D721Med (cell line): ENCODE measurements at regions not wholly inside any gene's neighbourhood (a gene's known extent, or its start where the extent isn't known, plus 50 kb on each side); places are given as distances from the start of the nearest gene placed in this dataset.

Experiments
- DNase-seq: peaks from one replicate; pipeline ENCODE4 v3.0.0; 2011; ENCODE audit warnings: low spot score; ENCODE audit not compliant: insufficient read length
- FAIRE-seq: peaks from 2 replicates; lab custom pipeline; 2011; peaks lifted over from hg19 to GRCh38; lab: Jason Lieb, UNC
- TF ChIP-seq, protein P1 (sequence below): IDR thresholded peaks from 2 replicates; pipeline ENCODE4 v1.5.1; 2012; ENCODE audit warnings: mild to moderate bottlenecking, control low read depth; ENCODE audit not compliant: insufficient read depth; ENCODE audit errors: missing control alignments

DNA sequence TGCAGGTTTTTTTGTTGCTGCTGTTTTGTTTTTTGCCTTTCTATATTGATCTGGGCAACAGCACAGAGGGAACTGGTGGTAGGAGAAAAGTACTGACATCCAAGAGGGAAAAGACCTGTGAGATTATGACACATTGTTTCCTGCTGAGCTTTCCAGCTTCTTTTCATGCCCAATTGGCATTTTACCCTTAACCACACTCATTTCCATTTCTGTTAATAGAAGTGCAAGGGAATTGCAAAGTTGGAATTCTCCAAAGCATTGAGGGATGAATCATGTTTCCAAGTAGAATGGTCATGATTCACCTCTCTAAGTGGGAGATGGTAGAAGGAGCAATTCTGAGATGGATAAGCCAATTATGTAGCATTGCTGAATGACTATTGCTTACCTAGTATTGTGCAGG lies 161.5 kb downstream of the PPARGC1A start:
- FAIRE-seq: no peak
- no peak for DNase-seq
- TF ChIP-seq, protein P1, sequence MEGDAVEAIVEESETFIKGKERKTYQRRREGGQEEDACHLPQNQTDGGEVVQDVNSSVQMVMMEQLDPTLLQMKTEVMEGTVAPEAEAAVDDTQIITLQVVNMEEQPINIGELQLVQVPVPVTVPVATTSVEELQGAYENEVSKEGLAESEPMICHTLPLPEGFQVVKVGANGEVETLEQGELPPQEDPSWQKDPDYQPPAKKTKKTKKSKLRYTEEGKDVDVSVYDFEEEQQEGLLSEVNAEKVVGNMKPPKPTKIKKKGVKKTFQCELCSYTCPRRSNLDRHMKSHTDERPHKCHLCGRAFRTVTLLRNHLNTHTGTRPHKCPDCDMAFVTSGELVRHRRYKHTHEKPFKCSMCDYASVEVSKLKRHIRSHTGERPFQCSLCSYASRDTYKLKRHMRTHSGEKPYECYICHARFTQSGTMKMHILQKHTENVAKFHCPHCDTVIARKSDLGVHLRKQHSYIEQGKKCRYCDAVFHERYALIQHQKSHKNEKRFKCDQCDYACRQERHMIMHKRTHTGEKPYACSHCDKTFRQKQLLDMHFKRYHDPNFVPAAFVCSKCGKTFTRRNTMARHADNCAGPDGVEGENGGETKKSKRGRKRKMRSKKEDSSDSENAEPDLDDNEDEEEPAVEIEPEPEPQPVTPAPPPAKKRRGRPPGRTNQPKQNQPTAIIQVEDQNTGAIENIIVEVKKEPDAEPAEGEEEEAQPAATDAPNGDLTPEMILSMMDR: no peak

DNA sequence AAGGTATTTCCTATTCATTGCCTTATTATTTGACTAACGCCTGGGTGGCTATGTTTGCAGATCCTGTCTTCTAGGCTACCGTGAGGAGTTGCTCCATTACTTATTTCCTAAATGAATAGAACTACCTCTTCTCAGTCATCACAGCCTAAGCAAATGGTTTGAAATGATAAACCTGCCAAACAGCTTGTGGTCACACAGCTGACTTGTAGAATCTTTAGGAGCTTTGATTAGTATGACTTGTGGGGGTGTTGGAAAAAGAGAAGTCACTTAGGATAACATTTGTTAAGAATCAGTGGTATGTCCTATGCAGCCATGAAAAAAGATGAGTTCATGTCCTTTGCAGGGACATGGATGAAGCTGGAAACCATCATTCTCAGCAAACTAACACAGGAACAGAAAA lies 169.3 kb downstream of the PPARGC1A start:
- TF ChIP-seq, protein P1: no peak
- FAIRE-seq (no peak), DNase-seq (no peak)

DNA sequence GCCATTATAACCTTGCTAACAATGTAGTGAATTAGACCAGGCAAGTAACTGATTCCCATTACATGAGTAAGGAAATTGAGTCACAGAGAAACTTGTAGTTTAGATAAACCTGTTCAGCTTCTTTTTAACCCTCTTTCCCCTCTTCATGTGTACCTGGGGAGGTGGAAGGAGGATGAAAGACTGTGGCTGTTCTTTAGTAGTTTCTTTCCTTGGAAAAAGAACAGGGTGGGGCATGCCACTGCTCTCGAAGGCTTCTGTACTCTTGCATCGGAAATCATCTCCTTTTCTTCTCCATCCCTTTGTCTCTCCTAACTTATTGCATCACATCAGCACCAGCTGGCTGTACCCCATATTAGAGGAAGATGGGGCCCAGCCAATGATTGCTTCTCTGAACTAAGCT lies 171.4 kb downstream of the PPARGC1A start:
- TF ChIP-seq, protein P1: no peak
- no peak for DNase-seq
- FAIRE-seq: no peak

DNA sequence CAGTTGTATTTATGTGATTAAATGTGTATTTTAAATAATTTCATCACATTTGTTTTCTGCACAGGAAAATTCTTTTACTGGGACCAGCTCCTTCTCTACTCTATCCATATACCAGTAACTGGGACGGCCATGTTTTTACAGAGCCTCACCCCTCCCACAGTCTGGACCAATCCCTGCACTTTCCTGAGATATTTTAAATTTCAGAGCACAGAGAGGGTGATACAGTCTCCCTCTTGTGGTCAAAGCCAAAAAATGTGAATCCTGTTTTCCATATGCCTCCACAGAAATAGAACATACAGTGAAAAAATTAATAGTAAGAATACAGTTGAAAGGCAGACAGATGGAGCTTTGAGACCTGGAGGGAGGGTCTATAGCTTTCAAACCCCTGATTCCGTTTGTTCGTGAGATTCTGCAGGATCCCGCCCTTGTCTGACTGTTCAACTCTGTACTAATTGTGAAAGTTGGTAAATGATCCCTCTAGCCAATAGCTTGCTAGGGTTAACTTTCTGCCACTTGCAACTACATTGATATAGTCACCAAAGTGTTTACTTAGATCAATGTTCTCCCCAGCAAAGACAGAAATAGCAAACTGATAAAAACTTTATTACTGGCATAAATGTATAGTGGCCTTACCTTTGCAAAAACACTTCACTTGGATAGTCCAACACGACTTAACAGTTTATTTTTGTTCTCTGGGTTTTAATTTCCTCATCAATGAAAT lies 172.2 kb downstream of the PPARGC1A start:
- TF ChIP-seq, protein P1: peak; percentile 53
- FAIRE-seq (no peak), DNase-seq (peak; percentile 32)

DNA sequence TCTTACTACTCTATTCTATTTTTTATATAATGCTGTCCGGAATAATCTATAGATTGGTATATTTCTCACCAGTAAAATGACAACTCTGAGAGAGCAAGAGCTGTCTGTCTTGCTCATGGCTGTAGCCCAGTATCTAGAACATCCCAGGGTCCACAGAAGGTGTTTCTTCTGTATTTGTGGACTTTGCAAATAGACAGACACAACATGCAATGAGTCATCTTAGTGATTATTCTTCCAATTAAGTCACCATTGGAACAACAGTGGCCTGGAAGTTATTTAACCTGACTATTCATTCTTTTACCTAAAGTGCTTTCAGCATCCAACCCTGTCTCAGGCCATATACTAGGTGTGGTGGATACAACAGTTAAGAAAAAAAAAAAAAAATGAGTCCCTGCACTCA lies 179.5 kb downstream of the PPARGC1A start:
- no peak for DNase-seq
- TF ChIP-seq, protein P1: no peak
- FAIRE-seq: no peak

DNA sequence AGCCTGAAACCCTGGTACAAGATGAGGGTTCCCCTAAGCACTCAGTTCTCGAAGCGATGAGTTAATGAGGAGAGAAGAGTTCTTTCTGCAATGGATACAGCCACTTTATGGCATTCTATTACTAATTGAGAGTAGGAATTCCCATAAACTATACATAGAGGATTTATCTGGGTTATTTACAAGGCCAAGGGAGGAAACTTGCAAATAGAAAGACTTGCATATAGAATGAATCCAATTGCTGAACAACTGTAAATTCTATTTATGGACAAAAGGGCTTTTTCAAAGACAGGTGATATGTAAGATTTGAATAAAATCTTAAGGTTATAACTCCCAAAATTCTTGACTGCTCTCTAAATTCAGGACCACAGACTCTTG lies 182.2 kb downstream of the PPARGC1A start:
- TF ChIP-seq, protein P1: no peak
- FAIRE-seq (no peak), DNase-seq (no peak)

DNA sequence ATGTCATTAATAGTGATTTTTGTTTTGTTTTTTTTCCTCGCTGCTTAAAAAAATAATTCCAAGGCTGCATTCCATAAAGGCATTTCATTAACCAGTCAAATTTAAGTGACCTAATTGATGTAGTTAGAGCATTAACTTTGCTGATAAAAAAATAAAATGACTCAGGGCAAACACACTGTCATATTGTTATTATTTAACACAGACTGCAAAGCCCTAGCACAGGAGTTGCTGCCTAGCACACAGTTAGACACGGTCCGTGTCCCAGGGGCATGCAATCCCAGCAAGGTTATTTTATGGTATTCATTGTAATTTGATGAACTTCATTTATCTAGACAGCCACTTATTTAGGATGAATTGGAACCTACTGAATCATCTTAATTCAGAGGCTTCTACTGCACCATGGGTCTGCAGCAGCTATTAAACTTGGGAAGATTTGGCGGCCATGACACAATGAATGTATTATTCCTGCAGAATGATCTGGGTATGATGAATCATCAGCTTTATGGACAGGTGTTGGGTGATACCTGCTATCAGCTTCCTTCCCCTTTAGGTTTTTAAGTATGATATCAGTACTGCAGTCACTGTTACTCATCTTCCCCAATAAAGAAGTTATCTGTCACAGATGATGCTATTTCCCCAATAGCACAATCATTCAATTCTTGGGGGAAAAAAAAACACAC lies 182.7 kb downstream of the PPARGC1A start:
- DNase-seq (no peak), FAIRE-seq (no peak)
- TF ChIP-seq, protein P1: no peak
